ENCODE measurements at regions not wholly inside any gene's neighbourhood (a gene's known extent, or its start where the extent isn't known, plus 50 kb on each side); places are given as distances from the start of the nearest gene placed in this dataset.

- no peak for TF ChIP-seq CTCF (IDR thresholded peaks at IDR 0.05; ENCODE audit: borderline replicate concordance, extremely low read depth, low read length, poor library complexity, severe bottlenecking)
- no peak for TF ChIP-seq EZH2 (IDR thresholded peaks at IDR 0.05; ENCODE audit: borderline replicate concordance, low read depth, low read length, severe bottlenecking)
These were observed 84.1 kb upstream of the GK2 start for GRCh38 chr4:79492148-79492547.
